ENCODE measurements at regions not wholly inside any gene's neighbourhood (a gene's known extent, or its start where the extent isn't known, plus 50 kb on each side); places are given as distances from the start of the nearest gene placed in this dataset.
A peak's percentile ranks its signal among the peaks of the same experiment; 100 is the strongest.
"Not testable (repeated sequence)": the region's sequence is repeated elsewhere in the genome, so short reads cannot be mapped to it uniquely, and the experiment has no call there.

DNA sequence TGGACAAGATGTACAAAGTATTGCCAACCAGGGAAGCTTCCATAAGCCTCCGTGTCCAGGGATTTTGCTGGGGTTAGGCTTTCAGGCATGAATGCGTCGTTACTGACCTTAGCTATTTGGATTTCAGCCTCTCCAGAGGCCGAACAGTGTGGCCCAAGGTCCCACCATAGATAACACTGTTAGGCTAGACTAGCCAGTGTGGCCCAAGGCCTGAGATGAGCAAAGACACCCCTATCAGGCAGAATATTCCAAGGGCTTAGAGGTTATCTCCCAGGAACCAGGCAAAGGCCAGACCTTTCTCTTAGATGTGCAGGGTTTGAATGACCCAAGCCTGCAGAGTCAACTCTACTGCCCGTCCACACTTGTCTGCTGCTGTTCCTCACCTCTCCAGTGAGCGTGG is 131.7 kb upstream of the NDUFV2 start:
- DNase-seq = no peak

DNA sequence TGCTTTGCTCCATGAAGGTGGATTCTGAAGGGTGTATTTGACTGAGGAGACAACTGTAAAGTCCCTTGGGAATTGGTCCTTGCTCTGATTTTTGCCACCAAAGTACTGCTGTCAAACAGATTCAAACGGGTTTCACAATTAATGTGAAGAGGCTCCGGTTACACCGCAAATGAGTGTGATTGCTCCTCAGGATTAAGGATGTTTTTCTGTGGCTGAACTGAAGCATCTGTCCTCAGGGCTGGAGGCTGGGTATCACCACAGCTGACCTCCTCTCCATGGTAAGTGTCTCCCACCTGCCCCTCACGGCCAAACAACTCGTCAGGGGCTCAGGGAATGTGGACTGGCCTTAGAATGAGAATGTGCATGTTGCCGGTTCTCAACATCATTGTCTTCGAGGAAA is 130.4 kb upstream of the NDUFV2 start:
- no peak for DNase-seq

DNA sequence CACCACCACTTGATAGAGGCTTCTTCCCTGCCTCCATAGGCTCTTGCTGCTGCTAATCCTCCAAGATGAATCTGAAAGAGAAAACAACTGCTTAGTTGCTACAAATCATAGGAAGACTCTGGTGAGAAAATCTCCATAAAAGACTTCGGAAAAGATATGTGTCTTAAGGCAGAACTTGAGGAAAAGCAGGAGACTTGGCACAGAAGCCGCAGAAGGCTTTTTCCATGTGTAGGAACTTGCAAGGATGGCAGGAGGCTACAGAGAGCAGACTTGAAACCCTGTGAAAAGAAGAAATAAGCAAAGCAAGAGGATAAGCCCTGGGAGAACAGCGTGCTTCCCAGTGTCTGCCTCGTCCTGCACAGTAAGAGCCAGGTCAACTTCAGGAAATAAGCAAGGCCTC is 128.2 kb upstream of the NDUFV2 start:
- DNase-seq = no peak

DNA sequence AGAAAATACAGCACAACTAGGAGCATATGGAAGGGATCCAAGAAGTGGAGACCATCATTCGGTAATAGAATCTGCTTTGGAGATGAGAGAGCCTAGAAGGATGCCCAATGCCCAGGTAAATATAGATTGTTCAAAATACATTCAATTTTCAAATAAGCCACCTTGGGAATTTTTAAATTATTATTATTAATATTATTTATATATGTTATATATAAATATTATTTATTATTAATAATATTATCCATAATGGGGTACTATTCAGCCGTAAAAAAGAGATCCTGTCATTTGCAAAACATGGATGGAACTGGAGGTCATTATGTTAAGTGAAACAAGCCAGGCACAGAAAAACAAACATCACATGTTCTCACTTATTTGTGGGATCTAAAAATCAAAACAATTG is 127.8 kb upstream of the NDUFV2 start:
- no peak for DNase-seq

DNA sequence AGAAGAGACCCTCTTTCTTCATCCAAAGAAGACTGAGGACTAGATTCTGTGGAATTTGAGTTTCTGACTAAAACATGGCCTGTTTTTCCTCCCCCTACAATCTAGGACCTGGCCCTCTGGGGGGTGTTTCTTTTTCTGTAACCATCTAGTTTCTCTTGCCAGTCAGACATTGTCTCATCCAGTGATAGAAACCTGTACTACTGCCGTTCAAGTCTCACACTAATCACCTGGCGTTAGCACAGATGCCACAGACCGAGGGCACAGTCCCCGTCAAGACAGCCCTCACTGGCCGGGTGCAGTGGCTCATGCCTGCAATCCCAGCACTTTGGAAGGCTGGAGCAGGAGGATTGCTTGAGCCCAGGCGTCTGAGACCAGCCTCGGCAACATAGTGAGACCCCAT is 126.9 kb upstream of the NDUFV2 start:
- no peak for DNase-seq

DNA sequence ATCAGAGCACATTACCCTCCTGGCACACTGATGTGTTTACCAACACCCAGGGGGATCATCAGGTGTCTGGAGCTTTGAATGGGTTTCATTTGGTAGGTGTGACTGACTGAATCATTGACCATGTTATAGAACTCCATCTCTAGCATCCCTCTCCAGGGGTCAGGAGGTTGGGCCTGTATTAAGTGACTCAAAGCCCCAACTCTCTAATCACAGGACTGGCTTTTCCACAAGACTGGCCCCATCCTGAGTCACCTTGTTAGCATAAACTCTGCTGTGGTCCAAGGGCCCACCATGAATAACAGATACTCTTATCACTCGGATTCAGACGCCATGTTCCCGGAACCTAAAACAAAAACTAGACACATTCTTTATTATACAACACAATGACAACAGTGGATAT is 125.9 kb upstream of the NDUFV2 start:
- DNase-seq = no peak

DNA sequence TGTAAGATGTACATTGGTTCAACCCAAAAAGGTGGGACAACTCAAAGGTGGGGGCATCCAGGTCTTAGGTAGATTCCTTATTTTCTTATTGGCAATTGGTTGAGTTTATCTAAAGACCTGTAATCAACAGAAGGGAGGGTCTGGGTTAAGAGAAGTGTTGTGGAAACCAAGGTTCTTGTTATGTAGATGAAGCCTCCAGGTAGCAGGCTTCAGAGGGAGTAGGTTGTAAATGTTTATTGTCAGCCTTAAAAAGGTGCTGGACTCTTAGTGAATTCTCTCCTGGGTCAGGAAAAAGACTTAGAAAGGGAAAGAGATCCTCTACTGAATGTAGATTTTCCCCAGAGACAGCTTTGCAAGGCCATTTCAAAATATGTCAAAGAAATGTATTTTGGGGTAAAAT is 125.3 kb upstream of the NDUFV2 start:
- no peak for DNase-seq

DNA sequence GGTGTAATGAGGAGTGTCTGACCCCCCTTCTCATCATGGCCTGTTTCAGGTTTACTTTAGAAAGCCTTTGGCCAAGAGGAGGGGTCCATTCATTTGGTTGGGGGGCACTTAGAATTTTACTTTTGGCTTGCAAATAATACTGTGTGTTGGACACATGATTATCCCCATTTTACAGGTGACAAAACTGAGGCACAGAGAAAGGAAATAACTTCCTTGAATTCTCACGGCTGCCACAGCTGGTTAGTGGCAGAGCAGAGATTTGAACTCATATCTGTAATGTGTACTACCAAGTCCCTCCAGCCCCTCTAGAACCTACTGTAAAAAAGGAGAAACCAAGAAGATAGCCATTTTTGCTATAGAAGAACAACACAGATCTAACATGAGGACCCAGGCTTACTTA is 124.8 kb upstream of the NDUFV2 start:
- DNase-seq = no peak

DNA sequence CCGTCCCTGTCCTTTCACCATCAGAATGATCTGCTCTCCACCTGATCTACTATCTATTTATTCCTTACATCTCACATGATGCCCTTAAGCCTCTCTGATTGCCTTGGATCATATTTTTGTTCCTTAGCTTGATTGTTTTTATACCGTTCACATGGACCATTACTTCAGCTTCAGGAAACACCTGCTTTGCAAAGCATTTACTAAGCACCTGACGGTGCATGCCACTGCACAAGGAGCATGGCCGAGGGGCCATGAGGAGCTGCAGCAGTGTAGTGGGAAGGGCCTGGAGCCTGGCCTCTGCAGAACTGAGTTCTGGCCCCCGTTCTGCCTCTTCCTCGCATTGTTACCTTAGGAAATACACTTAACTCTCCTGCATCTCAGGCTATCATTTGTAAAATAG is 124.1 kb upstream of the NDUFV2 start:
- DNase-seq = no peak

DNA sequence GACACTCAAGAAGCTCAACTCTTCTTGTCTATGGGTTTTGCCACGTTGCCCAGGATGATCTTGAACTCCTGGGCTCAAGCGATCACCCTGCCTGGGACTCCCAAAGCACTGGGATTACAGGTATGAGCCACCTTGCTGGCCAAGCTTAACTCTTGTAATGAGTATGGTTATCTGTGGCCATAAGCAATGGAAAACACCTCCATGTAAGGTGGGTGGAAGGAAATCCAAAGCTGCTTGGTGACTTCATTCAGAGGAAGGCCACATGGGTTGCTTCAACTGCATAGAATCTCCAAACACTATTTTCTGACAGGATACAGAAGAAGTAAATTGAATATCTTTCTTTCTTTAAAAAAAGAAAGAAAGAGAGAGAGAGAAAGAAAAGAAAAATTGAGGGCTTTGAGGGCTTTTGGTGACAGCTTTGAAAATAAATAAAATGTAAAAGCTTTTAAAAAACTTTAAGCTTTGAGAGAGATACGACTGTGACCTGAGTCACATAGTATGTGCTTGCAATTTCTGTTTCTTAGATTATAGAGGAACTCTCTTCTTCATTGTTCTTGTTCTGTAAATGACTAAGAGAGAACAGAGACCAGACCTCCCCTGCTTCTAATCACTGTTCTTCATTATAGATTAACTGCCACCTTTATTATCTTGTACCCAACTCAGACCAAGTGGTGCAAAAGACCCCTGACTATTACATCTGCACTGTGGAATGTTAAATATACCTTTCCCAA is 123.1 kb upstream of the NDUFV2 start:
- no peak for DNase-seq

DNA sequence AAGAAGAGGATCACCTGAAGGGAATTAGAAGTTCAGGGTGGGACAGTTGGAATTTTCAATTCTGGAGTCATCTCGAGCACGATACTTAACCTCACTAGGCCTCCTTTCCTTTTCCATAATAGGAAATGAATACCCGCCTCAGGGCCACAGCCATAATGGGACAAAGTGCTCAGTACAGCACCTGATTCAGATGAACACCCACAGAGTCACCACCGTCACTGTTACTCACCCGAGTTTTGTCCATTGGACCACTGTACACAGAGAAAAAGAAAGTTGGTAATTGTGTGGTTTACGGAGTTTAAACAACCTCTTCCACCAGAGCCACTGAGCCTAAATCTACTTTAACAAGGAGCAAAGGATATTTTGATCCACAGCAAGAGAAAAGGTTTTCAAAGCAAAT is 122.0 kb upstream of the NDUFV2 start:
- no peak for DNase-seq

DNA sequence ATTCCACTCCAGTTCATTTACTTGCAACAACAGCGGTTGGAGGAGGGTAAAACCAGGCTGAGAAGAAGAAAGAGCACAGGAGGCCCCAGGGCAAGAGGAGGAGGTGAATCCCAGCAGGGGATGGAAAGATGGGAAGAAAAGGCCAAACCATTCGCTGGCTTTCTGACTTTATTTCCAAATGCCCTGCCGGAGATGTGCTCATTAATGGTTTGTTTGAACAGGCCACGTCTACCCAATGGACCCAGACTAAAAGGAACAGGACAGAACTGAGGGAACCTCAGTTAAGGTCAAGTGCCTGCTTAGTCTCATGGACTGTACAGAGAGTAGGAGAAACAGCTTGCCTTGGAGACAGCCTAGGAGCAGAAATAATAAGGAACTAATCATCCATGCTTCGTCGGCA is 121.6 kb upstream of the NDUFV2 start:
- no peak for DNase-seq

DNA sequence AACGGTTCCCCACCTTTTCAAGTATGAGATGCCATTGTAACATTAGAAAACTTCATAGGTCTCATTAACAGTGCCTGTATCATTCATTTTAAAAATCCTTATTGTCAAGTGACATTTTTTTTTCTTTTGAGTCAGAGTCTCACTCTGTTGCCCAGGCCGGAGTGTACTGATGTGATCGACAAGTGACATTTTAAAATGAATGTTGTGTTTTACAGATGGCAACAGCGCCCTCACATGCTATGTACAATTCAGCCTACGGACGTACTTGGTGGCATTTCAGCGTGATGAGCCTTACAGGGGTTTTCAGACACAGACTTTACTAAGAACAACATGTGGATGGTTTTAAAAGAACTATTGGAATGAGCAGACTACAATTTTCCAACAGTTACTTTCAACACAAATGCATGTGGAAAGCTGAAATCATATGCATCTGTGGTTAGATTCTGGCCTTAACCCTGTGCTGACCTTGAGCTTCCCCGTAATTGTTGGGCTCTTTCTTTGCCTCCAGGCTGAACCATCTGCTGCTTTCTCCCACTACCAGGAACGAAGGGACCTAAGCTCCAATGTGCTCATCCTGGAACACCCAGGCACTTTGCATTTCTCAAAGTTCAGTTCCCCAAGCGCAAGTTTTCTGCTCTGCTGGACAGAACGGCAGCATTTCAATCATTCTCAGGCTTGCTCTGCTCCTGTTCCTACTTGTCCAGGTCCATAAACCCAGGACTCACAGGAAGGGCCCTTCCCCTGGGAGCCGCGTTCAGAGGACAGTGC is 119.9 kb upstream of the NDUFV2 start:
- DNase-seq = peak in 1 of 2 experiments; percentile 30

DNA sequence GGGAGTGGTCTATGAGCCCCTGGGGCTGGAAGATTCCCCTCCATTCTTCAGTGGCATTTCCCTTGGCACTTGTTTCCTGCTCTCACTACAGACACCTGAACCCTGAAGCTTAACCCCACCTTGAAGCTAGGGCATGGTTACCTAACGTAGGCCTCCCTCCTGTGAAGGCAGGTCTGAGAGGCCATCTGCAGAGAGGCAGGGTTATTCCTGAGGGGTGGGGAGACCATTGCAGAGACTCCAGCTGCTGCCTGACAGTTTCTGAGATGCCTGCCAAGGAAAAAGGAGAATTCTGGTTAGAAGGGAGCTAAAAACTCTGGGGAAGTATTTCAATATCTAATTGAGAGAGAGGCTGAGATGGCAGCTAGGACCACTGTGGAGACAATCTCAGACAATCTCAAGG is 119.3 kb upstream of the NDUFV2 start:
- no peak for DNase-seq

DNA sequence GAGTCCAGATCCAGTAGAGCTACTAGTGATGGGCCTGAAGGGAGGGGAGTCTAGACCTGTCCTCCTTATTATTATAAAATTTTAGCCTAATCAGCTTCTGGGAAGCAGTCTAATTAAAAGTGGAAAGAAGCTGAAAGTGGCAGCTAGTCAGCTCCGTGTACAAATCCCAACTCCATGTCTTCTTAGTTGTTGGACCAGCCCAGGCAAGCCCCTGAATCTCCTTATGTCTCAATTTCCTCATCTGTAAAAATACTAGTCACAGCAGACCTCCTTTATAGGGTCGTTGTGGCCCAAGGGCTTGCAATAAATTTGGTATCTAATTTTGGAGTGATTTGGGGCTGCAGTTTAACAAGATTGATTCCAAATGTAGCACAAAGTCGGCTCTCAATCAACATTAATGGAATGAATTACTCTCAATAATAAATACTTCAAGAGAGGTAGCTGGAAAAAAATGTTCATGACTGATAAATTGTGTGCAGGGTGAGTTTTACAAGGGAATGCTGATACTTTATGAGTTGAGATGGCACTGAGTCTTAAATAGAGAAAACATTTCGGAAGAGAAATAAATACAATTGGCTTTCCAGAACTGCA is 118.3 kb upstream of the NDUFV2 start:
- DNase-seq = no peak

DNA sequence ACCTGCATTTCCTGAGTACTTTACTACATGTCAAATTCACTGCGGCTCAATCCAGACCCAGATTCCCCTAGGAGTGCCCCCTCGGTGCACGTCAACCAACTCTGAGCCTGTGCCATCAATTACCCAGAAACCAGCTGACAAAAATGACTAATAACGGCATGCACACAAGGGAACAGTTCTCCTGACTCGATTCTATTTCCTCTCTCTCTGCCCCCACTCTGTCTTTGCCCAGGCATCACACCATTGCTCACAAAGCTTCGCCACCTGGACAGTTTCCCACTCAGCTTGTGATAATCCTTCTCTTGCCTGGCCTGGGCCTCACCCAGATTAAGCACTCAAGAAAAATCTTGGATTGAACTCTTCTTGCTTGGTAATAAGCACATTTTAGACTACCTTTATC is 115.3 kb upstream of the NDUFV2 start:
- DNase-seq = no peak

DNA sequence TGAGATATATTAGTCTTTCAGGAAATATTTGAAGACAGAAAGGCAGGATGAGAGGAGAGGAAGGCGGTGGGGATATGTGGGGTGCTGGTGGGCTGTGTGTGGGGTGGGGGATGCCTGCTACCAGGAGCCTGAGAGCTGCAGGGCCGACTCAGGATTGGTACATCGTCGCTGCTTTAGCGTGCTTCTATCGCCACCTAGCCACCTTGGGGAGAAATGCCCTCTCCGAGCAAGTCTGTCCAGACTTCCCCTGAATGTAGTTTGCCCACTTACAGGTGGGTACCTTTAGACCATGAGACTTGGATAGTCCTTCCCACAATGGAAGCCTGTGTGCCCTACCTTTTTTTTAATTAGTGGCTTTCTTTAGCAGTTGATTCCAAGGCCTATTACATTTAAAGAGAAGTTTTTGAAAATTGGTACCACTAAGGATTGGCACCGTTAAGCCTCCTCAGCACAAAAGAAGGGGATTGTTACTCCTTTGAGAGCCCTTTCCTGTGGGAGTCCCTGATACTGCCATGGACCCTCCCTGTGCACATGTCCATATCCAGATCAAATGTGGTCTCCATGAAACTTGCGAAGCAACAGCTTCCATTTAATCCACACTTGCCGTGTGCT is 114.1 kb upstream of the NDUFV2 start:
- peak in 1 of 2 experiments; percentile 34 for DNase-seq

DNA sequence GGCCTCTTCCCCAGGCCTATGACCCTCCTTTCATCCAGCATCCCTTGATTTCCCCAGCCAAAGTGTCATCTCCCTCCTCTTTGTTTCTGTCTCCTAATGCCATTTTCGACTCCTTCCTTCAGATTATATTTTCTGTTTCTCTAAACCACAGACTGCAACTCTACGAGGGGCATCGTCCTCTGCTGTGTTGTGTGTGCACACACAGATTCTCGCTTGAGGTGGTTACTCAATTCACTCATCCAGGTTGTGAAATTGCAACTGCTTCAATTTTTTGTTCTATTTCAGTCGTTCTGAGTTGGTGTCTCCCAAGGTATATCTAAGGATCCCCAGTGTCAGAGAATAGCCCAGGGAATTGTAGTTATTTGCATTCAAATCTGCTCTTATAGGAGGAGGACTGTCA is 113.5 kb upstream of the NDUFV2 start:
- DNase-seq = no peak

DNA sequence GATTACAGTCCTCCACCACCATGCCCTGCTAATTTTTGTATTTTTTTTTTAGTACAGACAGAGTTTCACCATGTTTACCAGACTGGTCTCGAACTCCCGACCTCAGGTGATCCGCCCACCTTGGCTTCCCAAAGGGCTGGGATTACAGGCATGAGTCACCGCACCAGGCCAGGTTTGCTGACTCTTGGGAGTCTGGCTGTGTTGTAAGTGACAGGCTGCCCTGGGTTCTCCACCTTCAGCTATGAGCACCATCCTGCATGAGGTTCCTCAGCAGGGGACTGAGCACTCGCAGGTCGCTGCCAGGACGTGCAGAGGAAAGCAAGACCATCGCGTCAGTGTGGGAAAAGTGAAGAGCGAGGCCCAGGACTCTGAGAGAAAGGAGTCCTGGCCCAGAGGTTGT is 112.6 kb upstream of the NDUFV2 start:
- no peak for DNase-seq

DNA sequence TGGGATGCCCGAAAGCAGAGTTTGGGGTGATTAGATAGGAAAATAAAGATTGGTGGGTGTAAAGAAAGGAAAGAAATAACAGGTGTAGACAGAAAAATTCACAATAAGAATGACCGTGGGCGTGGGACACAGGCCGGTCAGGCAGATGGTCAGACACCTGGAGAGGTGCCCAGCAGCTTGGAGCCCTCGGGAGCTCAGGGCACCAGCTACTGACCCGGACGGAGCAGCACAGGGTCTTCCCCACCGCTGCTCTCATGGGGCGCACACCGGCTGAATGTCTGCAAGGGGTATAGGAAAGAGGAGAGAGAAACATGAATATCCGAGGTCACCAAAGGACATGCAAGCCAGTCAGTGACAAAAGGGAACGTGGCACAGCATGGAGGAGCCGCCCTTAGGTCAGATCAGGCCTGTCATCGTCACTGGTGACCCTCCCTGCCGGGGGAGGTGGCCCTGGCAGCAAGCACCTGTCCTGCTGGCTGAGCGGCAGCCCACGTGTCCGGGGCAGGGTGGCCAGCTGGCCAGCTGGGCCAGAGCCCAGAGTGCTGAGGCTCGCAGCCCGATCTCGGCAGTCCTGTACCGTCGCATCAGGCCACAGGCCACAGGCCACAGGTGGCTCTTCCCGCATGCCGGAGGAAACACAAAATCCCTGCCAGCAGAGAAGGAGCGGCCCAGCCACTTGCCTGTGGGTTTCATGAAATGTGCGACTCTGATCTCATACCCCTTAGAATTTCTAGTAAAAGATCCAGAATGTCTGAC is 112.0 kb upstream of the NDUFV2 start:
- no peak for DNase-seq

DNA sequence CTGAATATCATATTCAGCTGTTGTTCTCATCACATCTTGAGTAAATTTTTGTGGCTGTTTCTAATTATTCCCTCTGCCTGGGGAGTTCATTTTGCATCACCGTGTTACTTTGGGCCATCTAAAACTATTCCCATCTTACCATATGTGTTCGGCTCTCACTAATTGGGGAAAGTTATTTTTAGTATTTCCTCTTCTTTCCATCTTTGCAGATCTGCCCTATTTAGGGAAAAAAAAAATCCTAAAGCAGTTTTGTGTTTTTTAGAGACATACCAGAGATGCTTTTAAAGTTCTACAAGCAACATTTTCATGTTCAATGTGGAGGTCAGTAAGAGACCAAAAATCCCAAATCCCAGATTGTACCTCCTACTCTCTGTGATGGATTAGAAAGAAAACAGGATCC is 111.3 kb upstream of the NDUFV2 start:
- DNase-seq = no peak

DNA sequence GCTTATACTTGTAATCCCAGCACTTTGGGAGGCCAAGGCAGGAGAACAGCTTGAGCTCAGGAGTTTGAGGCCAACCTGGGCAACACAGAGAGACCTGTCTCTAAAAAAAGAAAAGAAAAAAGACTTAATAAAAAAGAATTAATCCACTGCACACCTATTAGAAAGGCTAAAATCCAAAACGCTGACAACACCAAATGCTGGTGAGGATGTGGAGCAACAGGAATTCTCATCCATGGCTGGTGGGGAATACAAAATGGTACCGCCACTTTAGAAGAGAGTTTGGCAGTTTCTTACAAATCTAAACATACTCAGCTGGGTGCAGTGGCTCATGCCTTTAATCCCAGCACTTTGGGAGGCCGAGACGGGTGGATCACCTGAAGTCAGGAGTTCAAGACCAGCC is 110.0 kb upstream of the NDUFV2 start:
- not testable (repeated sequence) for DNase-seq

DNA sequence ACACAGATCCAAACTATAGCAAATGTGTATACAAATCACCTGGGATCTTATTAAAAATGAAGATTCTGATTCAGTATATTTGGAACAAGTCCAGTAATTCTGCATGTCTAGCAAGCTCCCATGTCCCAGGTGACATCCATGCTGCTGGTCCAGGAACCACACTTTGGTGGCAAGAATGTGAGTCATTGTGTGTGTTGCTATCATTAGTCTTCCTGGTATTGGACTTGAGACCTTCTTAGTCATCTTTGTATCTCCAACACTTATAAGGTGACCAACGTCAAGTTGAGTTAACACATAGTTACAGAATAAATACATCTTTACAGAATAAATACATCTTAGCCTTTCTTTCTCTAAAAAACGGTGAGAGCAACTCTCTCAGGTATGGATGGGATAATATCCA is 107.9 kb upstream of the NDUFV2 start:
- no peak for DNase-seq
